ENCODE measurements at regions not wholly inside any gene's neighbourhood (a gene's known extent, or its start where the extent isn't known, plus 50 kb on each side); places are given as distances from the start of the nearest gene placed in this dataset.

DNA sequence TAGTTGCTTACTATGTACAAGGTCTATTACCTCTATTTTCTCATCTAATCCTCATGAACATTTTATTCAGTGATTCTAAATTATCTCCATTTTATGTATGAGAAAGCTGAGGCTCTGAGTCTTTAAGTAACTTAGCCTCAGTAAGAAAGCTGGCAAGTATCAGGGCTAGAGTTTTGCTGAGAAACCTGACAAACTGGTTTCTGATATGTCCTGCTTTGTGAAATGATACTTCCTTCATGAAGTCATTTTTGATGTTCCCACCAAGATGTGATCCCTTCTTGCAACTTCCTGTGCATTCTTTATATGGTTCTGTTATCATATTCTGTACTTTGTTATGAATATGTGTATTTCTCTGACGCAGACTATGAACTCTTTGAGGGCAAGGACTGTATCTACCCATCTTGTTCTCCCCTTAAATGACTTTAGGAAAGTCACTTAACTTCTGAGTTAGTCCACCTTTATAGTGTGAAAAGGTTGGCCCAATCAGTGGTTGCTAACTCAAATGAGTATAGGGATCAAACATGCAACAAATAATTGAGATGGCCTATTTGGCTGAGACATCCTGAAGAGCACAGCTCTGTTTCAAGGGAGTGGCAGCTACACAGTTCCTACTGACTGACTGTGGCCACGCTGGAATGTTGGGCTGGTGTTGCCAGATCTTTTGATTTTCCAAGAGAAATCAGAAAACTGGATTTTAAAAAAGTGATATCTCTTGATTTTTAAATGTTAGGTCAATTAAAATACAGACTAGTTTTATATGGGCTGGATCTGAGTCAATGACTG lies 127.9 kb upstream of the AMOT start:
- Histone ChIP-seq H3K4me3 (replicated peaks; ENCODE audit: insufficient read depth, low read length) (no peak overlapping the region), H3K27ac (replicated peaks) (no peak overlapping the region), H3K27me3 (ENCODE audit: insufficient read depth, poor library complexity, severe bottlenecking) (no peaks in the 10 kb centered on the region)
- no peak for TF ChIP-seq POLR2AphosphoS5 (IDR thresholded peaks at IDR 0.05; ENCODE audit: low read depth)
- TF ChIP-seq SPI1 (IDR thresholded peaks at IDR 0.05; ENCODE audit: borderline replicate concordance, low read depth), result no peak
- TF ChIP-seq, protein P1, sequence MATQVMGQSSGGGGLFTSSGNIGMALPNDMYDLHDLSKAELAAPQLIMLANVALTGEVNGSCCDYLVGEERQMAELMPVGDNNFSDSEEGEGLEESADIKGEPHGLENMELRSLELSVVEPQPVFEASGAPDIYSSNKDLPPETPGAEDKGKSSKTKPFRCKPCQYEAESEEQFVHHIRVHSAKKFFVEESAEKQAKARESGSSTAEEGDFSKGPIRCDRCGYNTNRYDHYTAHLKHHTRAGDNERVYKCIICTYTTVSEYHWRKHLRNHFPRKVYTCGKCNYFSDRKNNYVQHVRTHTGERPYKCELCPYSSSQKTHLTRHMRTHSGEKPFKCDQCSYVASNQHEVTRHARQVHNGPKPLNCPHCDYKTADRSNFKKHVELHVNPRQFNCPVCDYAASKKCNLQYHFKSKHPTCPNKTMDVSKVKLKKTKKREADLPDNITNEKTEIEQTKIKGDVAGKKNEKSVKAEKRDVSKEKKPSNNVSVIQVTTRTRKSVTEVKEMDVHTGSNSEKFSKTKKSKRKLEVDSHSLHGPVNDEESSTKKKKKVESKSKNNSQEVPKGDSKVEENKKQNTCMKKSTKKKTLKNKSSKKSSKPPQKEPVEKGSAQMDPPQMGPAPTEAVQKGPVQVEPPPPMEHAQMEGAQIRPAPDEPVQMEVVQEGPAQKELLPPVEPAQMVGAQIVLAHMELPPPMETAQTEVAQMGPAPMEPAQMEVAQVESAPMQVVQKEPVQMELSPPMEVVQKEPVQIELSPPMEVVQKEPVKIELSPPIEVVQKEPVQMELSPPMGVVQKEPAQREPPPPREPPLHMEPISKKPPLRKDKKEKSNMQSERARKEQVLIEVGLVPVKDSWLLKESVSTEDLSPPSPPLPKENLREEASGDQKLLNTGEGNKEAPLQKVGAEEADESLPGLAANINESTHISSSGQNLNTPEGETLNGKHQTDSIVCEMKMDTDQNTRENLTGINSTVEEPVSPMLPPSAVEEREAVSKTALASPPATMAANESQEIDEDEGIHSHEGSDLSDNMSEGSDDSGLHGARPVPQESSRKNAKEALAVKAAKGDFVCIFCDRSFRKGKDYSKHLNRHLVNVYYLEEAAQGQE (IDR thresholded peaks at IDR 0.05; ENCODE audit: insufficient replicate concordance, low read depth), result no peak
- no peak for TF ChIP-seq GABPA (IDR thresholded peaks at IDR 0.05; ENCODE audit: low read depth)
- TF ChIP-seq, protein P2, sequence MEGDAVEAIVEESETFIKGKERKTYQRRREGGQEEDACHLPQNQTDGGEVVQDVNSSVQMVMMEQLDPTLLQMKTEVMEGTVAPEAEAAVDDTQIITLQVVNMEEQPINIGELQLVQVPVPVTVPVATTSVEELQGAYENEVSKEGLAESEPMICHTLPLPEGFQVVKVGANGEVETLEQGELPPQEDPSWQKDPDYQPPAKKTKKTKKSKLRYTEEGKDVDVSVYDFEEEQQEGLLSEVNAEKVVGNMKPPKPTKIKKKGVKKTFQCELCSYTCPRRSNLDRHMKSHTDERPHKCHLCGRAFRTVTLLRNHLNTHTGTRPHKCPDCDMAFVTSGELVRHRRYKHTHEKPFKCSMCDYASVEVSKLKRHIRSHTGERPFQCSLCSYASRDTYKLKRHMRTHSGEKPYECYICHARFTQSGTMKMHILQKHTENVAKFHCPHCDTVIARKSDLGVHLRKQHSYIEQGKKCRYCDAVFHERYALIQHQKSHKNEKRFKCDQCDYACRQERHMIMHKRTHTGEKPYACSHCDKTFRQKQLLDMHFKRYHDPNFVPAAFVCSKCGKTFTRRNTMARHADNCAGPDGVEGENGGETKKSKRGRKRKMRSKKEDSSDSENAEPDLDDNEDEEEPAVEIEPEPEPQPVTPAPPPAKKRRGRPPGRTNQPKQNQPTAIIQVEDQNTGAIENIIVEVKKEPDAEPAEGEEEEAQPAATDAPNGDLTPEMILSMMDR (IDR thresholded peaks at IDR 0.05; ENCODE audit: insufficient read depth, low read length), result no peak
- DNase-seq (ENCODE audit: low read depth in 1 of 2, low spot score in 1 of 2), result no peak

DNA sequence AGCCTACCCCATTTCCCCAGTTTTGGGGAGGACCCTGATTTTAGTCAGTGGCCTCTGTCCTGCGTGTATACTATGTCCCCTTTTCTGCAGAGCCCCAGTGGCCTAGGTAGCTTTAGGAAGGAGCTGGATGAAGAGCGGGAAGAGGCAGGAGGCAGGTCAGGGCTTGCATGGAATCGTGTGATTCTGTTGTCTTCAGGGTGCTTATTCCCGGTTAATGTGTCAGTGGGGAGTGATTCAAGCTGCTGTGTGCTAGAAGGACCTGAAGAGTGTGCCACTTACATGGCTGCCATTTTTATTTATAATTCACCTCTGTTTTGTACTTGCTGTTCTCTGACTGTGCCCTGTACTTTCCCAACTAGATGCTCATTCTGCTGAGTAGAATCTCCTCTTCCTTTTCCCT lies 127.3 kb upstream of the AMOT start:
- Histone ChIP-seq H3K27ac (replicated peaks) (no peak overlapping the region), H3K4me3 (replicated peaks; ENCODE audit: insufficient read depth, low read length) (no peak overlapping the region), H3K27me3 (ENCODE audit: insufficient read depth, poor library complexity, severe bottlenecking) (no peaks in the 10 kb centered on the region)
- TF ChIP-seq, protein P1 (IDR thresholded peaks at IDR 0.05; ENCODE audit: insufficient replicate concordance, low read depth), result no peak
- TF ChIP-seq, protein P2 (IDR thresholded peaks at IDR 0.05; ENCODE audit: insufficient read depth, low read length), result no peak
- TF ChIP-seq POLR2AphosphoS5 (IDR thresholded peaks at IDR 0.05; ENCODE audit: low read depth), result no peak
- no peak for TF ChIP-seq SPI1 (IDR thresholded peaks at IDR 0.05; ENCODE audit: borderline replicate concordance, low read depth)
- TF ChIP-seq GABPA (IDR thresholded peaks at IDR 0.05; ENCODE audit: low read depth), result no peak
- no peak for DNase-seq (ENCODE audit: low read depth in 1 of 2, low spot score in 1 of 2)

DNA sequence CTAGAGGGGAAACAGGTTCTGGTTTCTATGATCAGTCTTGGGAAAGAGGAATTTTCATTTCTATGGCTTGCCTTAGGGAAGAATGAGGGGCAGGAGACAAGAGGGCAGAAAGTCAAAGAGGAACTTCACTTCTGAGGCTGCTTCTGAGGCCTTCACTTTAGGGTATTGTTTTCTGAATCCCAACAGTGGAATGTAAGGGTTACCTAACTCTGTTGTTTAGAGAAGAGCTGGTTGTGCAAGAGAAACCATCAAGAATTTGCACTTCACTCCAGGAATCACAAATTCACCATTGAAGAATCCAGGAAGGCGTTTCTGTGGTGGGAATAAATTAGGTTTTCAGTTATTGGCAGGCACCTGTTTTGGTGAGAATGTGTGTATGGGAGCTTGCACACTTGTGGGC lies 126.7 kb upstream of the AMOT start:
- TF ChIP-seq, protein P1 (IDR thresholded peaks at IDR 0.05; ENCODE audit: insufficient replicate concordance, low read depth), result no peak
- TF ChIP-seq, protein P2 (IDR thresholded peaks at IDR 0.05; ENCODE audit: insufficient read depth, low read length), result no peak
- no peaks in the 10 kb centered on the region for H3K27me3 ChIP-seq (ENCODE audit: insufficient read depth, poor library complexity, severe bottlenecking)
- H3K27ac ChIP-seq (replicated peaks), result no peak overlapping the region
- DNase-seq (ENCODE audit: low read depth in 1 of 2, low spot score in 1 of 2), result no peak
- no peak overlapping the region for H3K4me3 ChIP-seq (replicated peaks; ENCODE audit: insufficient read depth, low read length)
